GM18502 (cell line): ENCODE measurements at regions not wholly inside any gene's neighbourhood (a gene's known extent, or its start where the extent isn't known, plus 50 kb on each side); places are given as distances from the start of the nearest gene placed in this dataset.
"Not testable (repeated sequence)": the region's sequence is repeated elsewhere in the genome, so short reads cannot be mapped to it uniquely, and the experiment has no call there.

Experiments used
- ATAC-seq: cut with Tn5 transposase; IDR thresholded peaks from one replicate; pipeline ENCODE4 v1.9.1; 2021; ENCODE audit warnings: mild to moderate bottlenecking; ENCODE audit not compliant: unreplicated experiment, poor library complexity

GRCh38 chr9:42430674-42431615, 247.5 kb downstream of the SPATA31A6 start:
- ATAC-seq = not testable (repeated sequence)

GRCh38 chr9:42431616-42432010, 248.2 kb downstream of the SPATA31A6 start:
- ATAC-seq = not testable (repeated sequence)

- ATAC-seq = not testable (repeated sequence)
Measured at GRCh38 chr9:42434844-42435714, 251.6 kb downstream of the SPATA31A6 start.

- ATAC-seq = not testable (repeated sequence)
Measured at GRCh38 chr9:42435715-42436342, 252.4 kb downstream of the SPATA31A6 start.

GRCh38 chr9:42437057-42437759, 253.7 kb downstream of the SPATA31A6 start:
- peak; percentile 53 for ATAC-seq

GRCh38 chr9:42442680-42443079, 259.2 kb downstream of the SPATA31A6 start:
- not testable (repeated sequence) for ATAC-seq

- ATAC-seq = peak; percentile 81
Measured at GRCh38 chr9:42443414-42443813, 260.0 kb downstream of the SPATA31A6 start.

GRCh38 chr9:42461436-42461835, 278.0 kb downstream of the SPATA31A6 start:
- not testable (repeated sequence) for ATAC-seq

- not testable (repeated sequence) for ATAC-seq
Measured at GRCh38 chr9:42461863-42462262, 278.4 kb downstream of the SPATA31A6 start.

GRCh38 chr9:42463981-42464380, 280.5 kb downstream of the SPATA31A6 start:
- ATAC-seq = not testable (repeated sequence)

GRCh38 chr9:42470577-42470976, 287.1 kb downstream of the SPATA31A6 start:
- ATAC-seq = not testable (repeated sequence)

GRCh38 chr9:42490989-42491388, 307.5 kb downstream of the SPATA31A6 start:
- ATAC-seq = not testable (repeated sequence)

- ATAC-seq = not testable (repeated sequence)
Measured at GRCh38 chr9:42502620-42503264, 319.3 kb downstream of the SPATA31A6 start.

GRCh38 chr9:42508111-42508510, 324.7 kb downstream of the SPATA31A6 start:
- not testable (repeated sequence) for ATAC-seq

GRCh38 chr9:42513535-42513934, 330.1 kb downstream of the SPATA31A6 start:
- ATAC-seq = not testable (repeated sequence)

- ATAC-seq = not testable (repeated sequence)
Measured at GRCh38 chr9:42534325-42534983, 351.0 kb downstream of the SPATA31A6 start.

- not testable (repeated sequence) for ATAC-seq
Measured at GRCh38 chr9:42534984-42535325, 351.5 kb downstream of the SPATA31A6 start.

GRCh38 chr9:42550789-42551357, 367.4 kb downstream of the SPATA31A6 start:
- not testable (repeated sequence) for ATAC-seq
